ENCODE measurements at regions not wholly inside any gene's neighbourhood (a gene's known extent, or its start where the extent isn't known, plus 50 kb on each side); places are given as distances from the start of the nearest gene placed in this dataset.

- peaks cover 0 to 25% (median 12%) of the 10 kb centered on the region in 8 donors for H3K9me3 ChIP-seq
- DNase-seq, result no peak
- 64 to 82% (median 71%) methylated on average over 6 of the region's 6 CpGs for WGBS, 5 donors
- no peaks in the 10 kb centered on the region for H3K36me3 ChIP-seq
- TF ChIP-seq, protein P1, sequence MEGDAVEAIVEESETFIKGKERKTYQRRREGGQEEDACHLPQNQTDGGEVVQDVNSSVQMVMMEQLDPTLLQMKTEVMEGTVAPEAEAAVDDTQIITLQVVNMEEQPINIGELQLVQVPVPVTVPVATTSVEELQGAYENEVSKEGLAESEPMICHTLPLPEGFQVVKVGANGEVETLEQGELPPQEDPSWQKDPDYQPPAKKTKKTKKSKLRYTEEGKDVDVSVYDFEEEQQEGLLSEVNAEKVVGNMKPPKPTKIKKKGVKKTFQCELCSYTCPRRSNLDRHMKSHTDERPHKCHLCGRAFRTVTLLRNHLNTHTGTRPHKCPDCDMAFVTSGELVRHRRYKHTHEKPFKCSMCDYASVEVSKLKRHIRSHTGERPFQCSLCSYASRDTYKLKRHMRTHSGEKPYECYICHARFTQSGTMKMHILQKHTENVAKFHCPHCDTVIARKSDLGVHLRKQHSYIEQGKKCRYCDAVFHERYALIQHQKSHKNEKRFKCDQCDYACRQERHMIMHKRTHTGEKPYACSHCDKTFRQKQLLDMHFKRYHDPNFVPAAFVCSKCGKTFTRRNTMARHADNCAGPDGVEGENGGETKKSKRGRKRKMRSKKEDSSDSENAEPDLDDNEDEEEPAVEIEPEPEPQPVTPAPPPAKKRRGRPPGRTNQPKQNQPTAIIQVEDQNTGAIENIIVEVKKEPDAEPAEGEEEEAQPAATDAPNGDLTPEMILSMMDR (IDR thresholded peaks at IDR 0.05 in 8 of 11, conservative IDR thresholded peaks at IDR 0.05 in 3 of 11), result no peak
- no peak for TF ChIP-seq POLR2A (IDR thresholded peaks at IDR 0.05)
- H3K27me3 ChIP-seq (replicated peaks in 1 of 7), result no peaks in the 10 kb centered on the region
- intact Hi-C loops (cut with DNase I; ENCODE audit: low total_unique reads), result no loop called here
- H3K4me1 ChIP-seq, result no peaks in the 10 kb centered on the region
- H3K4me3 ChIP-seq, result no peak overlapping the region
- no peak overlapping the region for H3K27ac ChIP-seq
Measured at GRCh38 chr18:37937287-37937686, 371.7 kb upstream of the CELF4 start.

GRCh38 chr18:37935086-37935485, 369.5 kb upstream of the CELF4 start:
- intact Hi-C loops (cut with DNase I; ENCODE audit: low total_unique reads), result no loop called here
- Histone ChIP-seq H3K4me1 (no peaks in the 10 kb centered on the region), H3K27me3 (replicated peaks in 1 of 7) (no peaks in the 10 kb centered on the region), H3K4me3 (no peak overlapping the region), H3K27ac (no peak overlapping the region), H3K36me3 (no peaks in the 10 kb centered on the region), H3K9me3 (peaks cover 0 to 29% (median 13%) of the 10 kb centered on the region in 8 donors)
- TF ChIP-seq POLR2AphosphoS5 (IDR thresholded peaks at IDR 0.05), result no peak
- TF ChIP-seq POLR2A (IDR thresholded peaks at IDR 0.05), result no peak
- TF ChIP-seq, protein P1 (IDR thresholded peaks at IDR 0.05 in 8 of 11, conservative IDR thresholded peaks at IDR 0.05 in 3 of 11), result no peak
- DNase-seq, result no peak
- WGBS, 5 donors, result 90 to 96% (median 91%) methylated on average over 2 of the region's 2 CpGs

DNA sequence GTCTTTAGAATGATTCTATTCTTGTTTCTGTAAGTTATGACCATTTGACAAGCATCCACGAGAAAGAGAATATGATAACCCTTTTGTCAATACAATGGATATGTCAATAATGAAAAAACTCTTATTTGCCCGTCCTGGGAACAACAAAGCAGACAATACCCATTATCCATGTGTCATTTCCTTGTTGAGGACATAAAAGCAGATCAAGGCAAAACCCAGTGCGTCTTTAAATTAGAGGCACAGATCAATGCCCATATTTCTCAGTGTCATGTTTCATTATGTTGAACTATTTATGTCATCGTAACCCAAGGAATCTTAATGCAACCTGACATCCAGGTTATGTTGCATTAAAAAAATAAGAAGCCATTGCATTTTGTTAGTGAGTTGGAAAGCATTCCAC, 365.0 kb upstream of the CELF4 start:
- H3K27ac ChIP-seq, result no peak overlapping the region
- no peak overlapping the region for H3K4me3 ChIP-seq
- H3K9me3 ChIP-seq, result peaks cover 0 to 7% (median 0%) of the 10 kb centered on the region in 8 donors
- no peaks in the 10 kb centered on the region for H3K27me3 ChIP-seq (replicated peaks in 1 of 7)
- no peaks in the 10 kb centered on the region for H3K36me3 ChIP-seq
- DNase-seq, result no peak
- intact Hi-C loops (cut with DNase I; ENCODE audit: low total_unique reads), result no loop called here
- 68 to 84% (median 78%) methylated on average over 4 of the region's 4 CpGs for WGBS, 5 donors
- no peaks in the 10 kb centered on the region for H3K4me1 ChIP-seq
- TF ChIP-seq POLR2AphosphoS5 (IDR thresholded peaks at IDR 0.05) (no peak), POLR2A (IDR thresholded peaks at IDR 0.05) (no peak)
- TF ChIP-seq, protein P1 (IDR thresholded peaks at IDR 0.05 in 8 of 11, conservative IDR thresholded peaks at IDR 0.05 in 3 of 11), result no peak

- TF ChIP-seq, protein P1 (IDR thresholded peaks at IDR 0.05 in 8 of 11, conservative IDR thresholded peaks at IDR 0.05 in 3 of 11), result no peak
- TF ChIP-seq POLR2AphosphoS5 (IDR thresholded peaks at IDR 0.05), result no peak
- TF ChIP-seq POLR2A (IDR thresholded peaks at IDR 0.05), result no peak
- Histone ChIP-seq H3K4me3 (no peak overlapping the region), H3K9me3 (no peaks in the 10 kb centered on the region), H3K36me3 (no peaks in the 10 kb centered on the region), H3K27me3 (replicated peaks in 1 of 7) (no peaks in the 10 kb centered on the region), H3K4me1 (no peaks in the 10 kb centered on the region), H3K27ac (no peak overlapping the region)
- no peak for DNase-seq
- intact Hi-C loops (cut with DNase I; ENCODE audit: low total_unique reads), result no loop called here
Measured at GRCh38 chr18:37922162-37922561, 356.6 kb upstream of the CELF4 start.
